Urinary bladder (tissue), 3 donors: ENCODE measurements at regions not wholly inside any gene's neighbourhood (a gene's known extent, or its start where the extent isn't known, plus 50 kb on each side); places are given as distances from the start of the nearest gene placed in this dataset.
"Not testable (repeated sequence)": the region's sequence is repeated elsewhere in the genome, so short reads cannot be mapped to it uniquely, and the experiment has no call there.

Source experiments
- DNase-seq: peaks from one replicate; pipeline ENCODE4 v3.0.0-alpha.2; 2015; ENCODE audit errors: extremely low spot score
- H3K27ac ChIP-seq: one replicate; pipeline ENCODE4 v1.5.1; 2013; ENCODE audit warnings: low read depth, mild to moderate bottlenecking, moderate library complexity
- H3K36me3 ChIP-seq: one replicate; pipeline ENCODE4 v1.6.1; 2013; ENCODE audit warnings: mild to moderate bottlenecking, moderate library complexity; ENCODE audit not compliant: insufficient read depth
- H3K4me1 ChIP-seq: one replicate; pipeline ENCODE4 v1.6.1; 2013; ENCODE audit warnings: mild to moderate bottlenecking, moderate library complexity; ENCODE audit not compliant: insufficient read depth
- H3K4me3 ChIP-seq: one replicate; pipeline ENCODE4 v1.5.1; 2013; ENCODE audit warnings: low read depth, low read length
- WGBS: extraction: QIAGEN DNeasy Blood & Tissue Kit; methylation state at CpG from one replicate; pipeline ENCODE4 v1.1.7; 2013; 5-methylcytosine and 5-hydroxymethylcytosine counted together
- donor health status: healthy with polysubstance abuse.
- donor health status: healthy.

DNA sequence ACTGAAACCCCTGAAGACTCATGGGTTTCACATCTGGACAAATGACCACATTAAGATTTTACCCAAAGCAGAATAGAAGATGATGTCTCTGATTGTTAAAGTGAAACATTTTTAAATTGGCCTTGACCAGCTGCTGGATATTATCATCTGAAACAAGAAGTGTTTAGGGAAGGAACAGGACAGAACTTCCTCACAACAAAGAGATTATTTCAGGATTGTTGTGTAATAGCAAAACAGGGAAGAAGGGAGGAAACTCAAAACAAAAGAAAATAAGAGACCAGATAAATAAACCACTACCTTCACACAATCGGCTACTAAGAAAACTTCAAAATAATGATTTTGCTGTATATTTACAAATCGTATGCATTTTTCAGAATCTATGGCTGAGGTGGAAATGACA is 319.2 kb upstream of the API5 start:
- DNase-seq = no peak
- no peaks in the 10 kb centered on the region for H3K36me3 ChIP-seq
- H3K4me3 ChIP-seq = no peak overlapping the region
- no peak overlapping the region for H3K27ac ChIP-seq
- H3K4me1 ChIP-seq = no peaks in the 10 kb centered on the region
- WGBS = 71% methylated on average over 2 of the region's 2 CpGs

GRCh38 chr11:42996421-42997307 is 315.1 kb upstream of the API5 start:
- no peak overlapping the region for H3K27ac ChIP-seq
- no peaks in the 10 kb centered on the region for H3K4me1 ChIP-seq
- DNase-seq = no peak
- H3K4me3 ChIP-seq = no peak overlapping the region
- WGBS = 68% methylated on average over 9 of the region's 9 CpGs
- H3K36me3 ChIP-seq = no peaks in the 10 kb centered on the region

- not testable (repeated sequence) for DNase-seq, H3K27ac ChIP-seq, H3K36me3 ChIP-seq, H3K4me3 ChIP-seq, H3K4me1 ChIP-seq
- 85% methylated on average over 10 of the region's 10 CpGs for WGBS
Observed at GRCh38 chr11:43004879-43005278, 306.9 kb upstream of the API5 start.

GRCh38 chr11:43010042-43010441 is 301.8 kb upstream of the API5 start:
- Histone ChIP-seq H3K27ac (no peak overlapping the region), H3K36me3 (no peaks in the 10 kb centered on the region), H3K4me1 (no peaks in the 10 kb centered on the region), H3K4me3 (no peak overlapping the region)
- no peak for DNase-seq
- WGBS = 63% methylated on average over 4 of the region's 4 CpGs

DNA sequence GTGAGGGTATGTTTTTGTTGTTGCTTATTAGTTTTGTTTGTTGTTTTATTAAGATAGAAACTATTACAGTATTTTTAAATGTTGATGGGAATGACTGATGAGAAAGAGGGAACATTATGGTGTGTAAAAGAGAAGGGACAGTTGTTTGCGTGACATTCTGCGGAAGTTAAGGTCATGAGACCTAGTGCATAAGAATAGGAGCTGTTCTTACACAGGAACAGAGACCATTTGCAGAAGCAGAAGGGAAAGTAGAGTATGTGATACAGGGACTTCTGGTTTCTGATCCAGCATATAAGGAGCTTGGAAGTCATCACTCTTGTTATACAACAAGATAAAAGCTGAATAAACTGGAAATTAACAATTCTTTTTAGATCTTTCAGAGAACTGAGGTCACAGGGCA is 299.2 kb upstream of the API5 start:
- no peak for DNase-seq
- Histone ChIP-seq H3K4me3 (no peak overlapping the region), H3K4me1 (no peaks in the 10 kb centered on the region), H3K27ac (no peak overlapping the region), H3K36me3 (no peaks in the 10 kb centered on the region)
- WGBS = 83% methylated on average over 2 of the region's 2 CpGs

DNA sequence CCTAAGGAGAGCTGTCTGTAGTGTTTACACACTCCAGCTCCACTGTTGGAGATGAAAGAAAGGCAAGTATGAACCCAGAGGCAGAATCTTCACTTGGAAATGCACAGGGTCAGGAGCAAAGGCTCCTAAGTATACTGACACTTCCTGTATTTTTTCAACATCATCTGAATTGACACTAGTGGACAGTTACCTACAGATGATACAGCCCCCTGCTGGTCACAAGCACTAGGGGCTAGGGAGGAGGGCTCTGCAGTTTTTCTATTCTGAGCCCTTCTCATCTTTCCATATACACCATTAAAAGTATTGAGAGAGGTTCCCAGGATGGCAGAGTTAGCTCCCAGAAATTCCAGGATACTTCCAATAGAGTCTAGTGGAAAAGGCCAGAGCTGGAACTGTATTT is 290.3 kb upstream of the API5 start:
- no peak for DNase-seq
- no peak overlapping the region for H3K27ac ChIP-seq
- no peak overlapping the region for H3K4me3 ChIP-seq
- H3K36me3 ChIP-seq = no peaks in the 10 kb centered on the region
- H3K4me1 ChIP-seq = no peaks in the 10 kb centered on the region

DNA sequence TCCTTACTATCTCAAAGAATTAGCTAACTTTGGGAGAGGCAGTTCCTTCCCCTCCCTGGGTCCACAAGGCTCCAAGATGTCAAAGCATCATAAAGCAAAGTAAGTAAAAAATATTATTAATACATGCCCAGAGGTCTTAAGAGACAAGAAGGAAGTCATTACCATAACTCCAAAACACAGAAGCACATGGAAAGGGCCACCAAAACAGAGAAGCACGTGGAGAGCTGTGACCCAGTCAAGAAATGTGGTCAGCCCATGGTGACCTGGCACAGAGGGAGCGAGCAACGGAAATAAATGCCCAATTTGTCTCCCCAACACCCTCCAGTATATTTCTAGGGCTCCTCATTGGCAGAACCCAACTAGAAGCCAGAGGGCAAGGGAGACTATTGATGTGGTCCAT is 277.5 kb upstream of the API5 start:
- Histone ChIP-seq H3K36me3 (no peaks in the 10 kb centered on the region), H3K27ac (no peak overlapping the region), H3K4me3 (no peak overlapping the region), H3K4me1 (no peaks in the 10 kb centered on the region)
- DNase-seq = no peak
- WGBS = 79% methylated on average over 3 of the region's 3 CpGs

- 62% methylated on average over 3 of the region's 3 CpGs for WGBS
- no peak overlapping the region for H3K4me3 ChIP-seq
- H3K27ac ChIP-seq = no peak overlapping the region
- H3K36me3 ChIP-seq = no peaks in the 10 kb centered on the region
- DNase-seq = no peak
- no peaks in the 10 kb centered on the region for H3K4me1 ChIP-seq
Observed at GRCh38 chr11:43035086-43035485, 276.7 kb upstream of the API5 start.

DNA sequence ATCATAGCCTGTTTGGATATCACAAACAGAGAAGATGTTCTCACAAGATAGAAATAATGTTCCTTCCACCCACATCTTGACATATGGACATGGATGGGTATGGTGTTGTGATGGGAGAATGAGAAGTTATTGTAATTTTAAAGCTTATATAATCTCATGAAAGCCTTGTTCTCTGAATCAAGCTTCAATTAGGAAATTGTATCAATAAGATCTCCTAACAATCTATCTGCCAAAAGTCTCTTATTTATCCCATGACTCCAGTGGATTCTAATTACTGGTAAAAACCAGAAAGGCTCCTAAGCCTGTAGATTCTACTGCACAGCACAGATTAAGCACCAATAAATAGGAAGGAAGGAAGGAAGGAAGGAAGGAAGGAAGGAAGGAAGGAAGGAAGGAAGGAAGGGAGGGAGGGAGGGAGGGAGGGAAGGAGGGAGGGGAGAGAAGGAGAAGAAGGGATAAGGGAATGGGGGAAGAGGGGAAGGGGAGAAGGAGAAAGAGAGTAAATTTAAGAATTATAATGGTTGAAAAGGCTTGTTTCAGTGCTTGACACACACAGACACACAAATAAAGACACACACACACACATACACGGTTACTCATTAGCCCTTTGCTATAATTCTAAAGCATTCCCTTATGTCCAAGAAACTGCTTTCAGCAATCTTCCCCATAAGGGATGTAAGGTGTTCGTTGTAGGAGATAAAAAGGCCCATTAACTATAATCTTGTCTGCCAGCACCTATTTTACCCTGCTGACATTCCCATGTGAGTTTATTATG is 258.0 kb upstream of the API5 start:
- no peaks in the 10 kb centered on the region for H3K4me1 ChIP-seq
- no peak overlapping the region for H3K4me3 ChIP-seq
- WGBS = 20% methylated on average over 2 of the region's 2 CpGs
- no peaks in the 10 kb centered on the region for H3K36me3 ChIP-seq
- DNase-seq = no peak
- no peak overlapping the region for H3K27ac ChIP-seq

GRCh38 chr11:43067681-43068080 is 244.1 kb upstream of the API5 start:
- H3K4me1 ChIP-seq = no peaks in the 10 kb centered on the region
- WGBS = 89% methylated on average over 1 of the region's 1 CpG
- no peak for DNase-seq
- H3K27ac ChIP-seq = no peak overlapping the region
- H3K36me3 ChIP-seq = no peaks in the 10 kb centered on the region
- no peak overlapping the region for H3K4me3 ChIP-seq

DNA sequence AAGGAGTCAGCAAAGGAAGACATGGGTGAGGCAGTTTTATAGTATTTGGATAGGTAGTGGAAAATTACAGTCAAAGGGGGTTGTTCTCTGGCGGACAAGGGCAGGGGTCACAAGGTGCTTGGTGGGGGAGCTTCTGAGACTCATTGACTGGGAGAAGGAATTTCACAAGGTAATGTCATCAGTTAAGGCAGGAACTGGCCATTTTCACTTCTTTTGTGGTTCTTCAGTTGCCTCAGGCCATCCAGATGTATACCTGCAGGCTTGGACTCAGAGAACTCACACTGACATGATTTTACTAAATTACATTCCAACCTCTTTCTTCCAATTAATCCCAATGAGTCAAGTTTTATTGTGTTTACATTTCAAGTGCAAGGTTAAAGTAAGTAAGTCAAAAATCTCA is 240.5 kb upstream of the API5 start:
- WGBS = 78% methylated on average over 1 of the region's 1 CpG
- H3K36me3 ChIP-seq = no peaks in the 10 kb centered on the region
- H3K27ac ChIP-seq = no peak overlapping the region
- no peak overlapping the region for H3K4me3 ChIP-seq
- DNase-seq = no peak
- no peaks in the 10 kb centered on the region for H3K4me1 ChIP-seq

DNA sequence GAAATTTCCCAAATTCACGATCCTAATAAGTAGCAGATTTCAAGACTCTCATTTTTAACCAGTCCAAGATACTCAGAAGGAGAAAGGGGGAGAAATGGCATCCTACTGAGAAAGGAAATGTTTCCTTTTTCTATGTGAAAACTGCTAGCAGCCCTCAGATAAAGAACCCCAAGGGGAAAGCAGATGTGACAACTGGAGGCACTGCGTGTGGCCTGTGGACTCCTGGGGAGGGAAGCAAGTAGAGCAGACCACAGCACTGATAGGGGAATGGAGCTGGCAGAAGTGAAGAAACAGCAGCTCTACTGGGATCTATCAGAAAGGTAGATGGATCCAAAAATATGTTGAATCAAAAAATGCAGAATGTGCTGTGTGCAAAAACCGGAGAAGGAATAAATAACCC is 239.7 kb upstream of the API5 start:
- no peaks in the 10 kb centered on the region for H3K36me3 ChIP-seq
- H3K4me3 ChIP-seq = no peak overlapping the region
- H3K4me1 ChIP-seq = no peaks in the 10 kb centered on the region
- no peak overlapping the region for H3K27ac ChIP-seq
- DNase-seq = no peak
- 79% methylated on average over 3 of the region's 3 CpGs for WGBS

DNA sequence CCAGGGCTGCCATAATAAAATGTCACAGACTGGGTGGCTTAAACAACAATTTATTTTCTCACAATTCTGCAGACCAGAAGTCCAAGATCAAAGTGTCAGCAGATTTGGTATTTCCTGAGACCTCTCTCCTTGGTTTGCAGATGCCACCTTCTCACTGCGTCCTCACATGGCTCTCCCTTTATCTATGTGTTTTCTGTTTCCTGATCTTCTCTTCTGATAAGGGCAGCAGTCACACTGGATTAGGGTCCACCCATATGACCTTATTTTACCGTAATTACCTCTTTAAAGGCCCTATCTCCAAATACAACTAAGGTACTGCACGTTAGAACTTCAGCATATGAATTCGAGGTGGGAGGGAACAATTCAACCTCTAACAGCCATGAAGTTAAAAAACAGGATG is 238.9 kb upstream of the API5 start:
- 70% methylated on average over 4 of the region's 4 CpGs for WGBS
- Histone ChIP-seq H3K4me1 (no peaks in the 10 kb centered on the region), H3K36me3 (no peaks in the 10 kb centered on the region), H3K4me3 (no peak overlapping the region), H3K27ac (no peak overlapping the region)
- no peak for DNase-seq

DNA sequence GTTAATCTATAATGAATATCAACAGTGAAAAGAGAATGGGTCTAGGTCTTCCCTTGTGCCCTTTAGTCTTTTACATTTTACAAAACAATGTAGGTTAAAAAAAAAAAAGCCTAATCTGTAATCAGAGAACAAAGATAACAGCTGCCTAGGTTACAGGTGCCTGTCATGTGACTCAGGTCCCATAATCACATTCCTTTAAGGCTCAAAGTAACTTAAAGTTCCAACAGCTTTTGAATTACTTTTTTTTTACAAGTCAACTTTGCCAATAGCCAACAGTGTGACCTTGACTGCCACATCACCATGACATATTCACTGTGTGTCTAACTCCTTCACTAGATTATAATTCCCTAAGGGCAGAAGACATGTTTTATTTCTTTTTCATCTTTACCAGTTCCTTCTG is 237.0 kb upstream of the API5 start:
- Histone ChIP-seq H3K4me3 (no peak overlapping the region), H3K4me1 (no peaks in the 10 kb centered on the region), H3K27ac (no peak overlapping the region), H3K36me3 (no peaks in the 10 kb centered on the region)
- DNase-seq = no peak
